Middle frontal gyrus (tissue), 1 donor: ENCODE measurements at regions not wholly inside any gene's neighbourhood (a gene's known extent, or its start where the extent isn't known, plus 50 kb on each side); places are given as distances from the start of the nearest gene placed in this dataset.

ENCODE experiments used
- DNase-seq: peaks from one replicate; pipeline ENCODE4 v3.0.0-alpha.2; 2015; ENCODE audit warnings: low spot score; ENCODE audit errors: extremely low spot score

DNA sequence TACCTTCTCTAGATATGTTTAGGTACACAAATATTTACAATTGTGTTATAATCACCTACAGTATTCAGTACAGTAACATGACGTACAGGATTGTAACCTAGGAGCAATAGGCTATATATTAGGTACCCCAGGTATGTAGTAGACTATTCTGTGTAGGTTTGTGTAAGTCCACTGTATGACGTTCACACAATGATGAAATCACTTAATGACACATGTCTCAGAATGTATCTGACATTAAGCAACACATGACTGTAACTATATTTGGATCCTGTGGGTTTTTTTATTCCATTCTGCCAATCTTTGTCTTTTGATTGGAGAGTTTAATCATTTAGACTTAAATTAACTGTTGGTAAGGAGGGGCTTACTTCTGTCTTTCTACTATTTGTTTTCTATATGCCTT is 52.1 kb downstream of the STYXL2 start:
- no peak for DNase-seq

DNA sequence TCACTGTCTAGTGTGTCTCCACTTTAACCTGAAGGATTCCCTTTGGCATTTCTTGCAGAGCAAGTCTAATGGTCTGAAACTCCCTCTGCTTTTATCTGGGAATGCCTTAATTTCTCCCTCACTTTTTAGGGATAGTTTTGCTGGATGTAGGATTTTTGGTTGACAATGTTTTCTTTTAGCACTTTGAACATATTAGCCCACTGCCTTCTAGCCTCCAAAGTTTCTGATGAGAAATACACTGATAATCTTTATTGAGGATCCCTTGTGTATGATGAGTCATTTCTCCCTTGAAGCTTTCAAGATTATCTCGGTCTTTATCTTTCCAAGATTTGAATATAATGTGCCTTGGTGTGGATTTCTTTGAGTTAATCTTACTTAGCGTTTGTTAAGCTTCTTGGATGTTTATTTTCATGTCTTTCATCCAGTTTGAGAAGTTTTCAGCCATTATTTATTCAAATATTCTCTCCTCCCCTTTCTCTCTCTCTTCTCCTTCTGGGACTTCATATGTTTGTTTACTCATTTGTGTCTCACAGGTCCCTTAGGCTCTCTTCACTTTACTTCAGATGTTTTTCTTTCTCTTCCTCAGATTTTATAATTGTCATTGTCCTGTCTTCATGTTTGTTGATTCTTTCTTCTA is 53.1 kb downstream of the STYXL2 start:
- DNase-seq: no peak

DNA sequence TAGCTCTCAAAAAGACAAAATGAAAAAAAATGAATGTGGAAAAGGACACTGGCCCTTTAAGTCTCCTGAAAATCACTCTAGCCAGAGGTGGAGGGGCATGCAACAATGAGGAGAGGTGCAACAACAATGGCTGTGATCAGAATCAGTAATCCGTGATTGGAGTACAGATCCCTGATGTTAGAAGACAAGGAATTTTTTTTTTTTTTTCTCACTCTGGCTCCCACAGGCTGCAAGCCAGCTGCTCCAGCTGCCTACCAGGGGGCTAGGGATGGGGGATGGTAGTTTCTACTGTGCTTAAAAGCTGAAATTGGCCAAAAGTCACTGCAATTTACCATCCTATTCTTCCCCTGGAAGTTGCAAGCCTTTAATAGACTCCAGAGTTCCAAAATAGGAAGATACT is 54.5 kb downstream of the STYXL2 start:
- no peak for DNase-seq

DNA sequence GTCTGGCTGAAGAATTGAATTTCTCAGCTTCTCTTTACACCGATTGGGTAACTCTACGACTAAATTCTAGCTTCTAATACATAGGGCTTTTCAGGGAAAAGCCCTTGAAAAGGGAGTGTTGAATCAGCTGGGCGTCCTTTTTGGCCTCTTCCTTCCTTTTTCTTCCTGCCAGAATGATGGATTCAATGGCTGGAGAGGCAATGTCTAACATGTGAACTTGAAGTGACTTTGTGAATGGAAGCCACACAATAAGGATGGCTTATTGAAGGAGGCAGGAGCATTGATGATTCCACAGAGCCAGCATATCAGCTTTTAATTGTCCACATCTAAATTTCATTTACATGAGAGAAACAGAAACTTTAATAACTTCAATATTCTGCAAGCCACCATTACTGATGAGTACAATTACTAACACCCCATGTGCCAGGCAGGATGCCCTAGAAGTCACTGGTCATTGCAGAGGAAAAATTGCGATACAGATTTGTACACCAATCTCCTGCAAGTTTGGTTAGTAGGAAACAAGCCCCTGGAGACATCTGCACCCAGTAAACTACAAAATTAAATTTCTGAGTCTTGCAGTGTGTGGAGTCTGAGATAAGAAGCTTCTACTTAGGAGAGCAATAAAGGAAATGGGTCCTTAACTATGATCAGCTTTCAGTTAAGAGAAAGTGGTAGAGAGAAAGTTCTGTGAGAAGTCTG is 56.1 kb downstream of the STYXL2 start:
- DNase-seq: no peak

DNA sequence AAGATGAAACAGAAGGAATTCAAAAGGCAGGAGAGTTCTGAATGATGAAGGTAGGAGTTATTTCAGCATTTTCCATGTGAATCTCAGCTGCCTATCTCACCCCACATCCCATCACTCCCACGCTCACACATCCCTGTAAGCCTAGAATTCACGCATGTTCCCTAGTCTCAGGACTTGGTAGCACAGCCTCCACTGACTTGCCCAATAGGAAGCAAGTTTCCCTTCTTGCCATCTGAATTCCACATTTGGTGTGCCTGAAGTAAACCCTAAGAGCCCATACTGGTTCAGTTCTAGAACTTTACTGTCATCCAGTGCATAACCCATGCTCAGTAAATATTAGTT is 56.6 kb downstream of the STYXL2 start:
- DNase-seq: no peak

DNA sequence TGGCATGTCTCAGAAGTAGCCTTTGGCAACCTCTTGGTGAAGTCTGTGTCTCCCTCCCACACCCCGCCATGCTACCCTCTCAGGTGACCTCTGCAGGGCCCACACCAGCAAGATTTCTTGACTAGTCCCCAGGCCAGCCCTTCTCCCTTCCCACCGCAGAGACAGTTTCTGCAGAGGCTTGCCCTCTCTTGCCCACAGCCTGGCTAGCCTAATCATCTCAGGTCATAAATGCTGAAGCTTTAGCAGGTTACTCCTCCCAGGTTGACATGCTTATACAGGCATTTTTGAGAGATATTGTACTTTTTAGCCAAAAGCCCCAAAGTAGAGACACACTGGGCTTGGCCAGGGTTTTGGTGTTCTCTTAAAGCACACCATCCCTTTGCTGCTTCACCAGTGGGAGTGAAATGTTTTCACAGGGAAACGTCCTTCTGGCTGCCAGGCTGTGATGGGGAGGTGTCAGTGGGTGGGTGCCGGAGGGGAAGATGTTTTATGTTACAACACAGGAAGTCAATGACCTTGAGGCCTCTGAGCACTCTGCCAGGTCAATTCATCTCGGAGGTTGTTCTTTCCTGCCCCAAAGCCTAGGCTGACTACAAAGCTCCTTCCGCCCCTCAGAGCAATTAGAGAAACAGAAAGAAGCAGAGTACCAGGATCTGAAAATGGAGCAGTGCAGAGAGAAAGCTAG is 58.5 kb downstream of the STYXL2 start:
- no peak for DNase-seq

DNA sequence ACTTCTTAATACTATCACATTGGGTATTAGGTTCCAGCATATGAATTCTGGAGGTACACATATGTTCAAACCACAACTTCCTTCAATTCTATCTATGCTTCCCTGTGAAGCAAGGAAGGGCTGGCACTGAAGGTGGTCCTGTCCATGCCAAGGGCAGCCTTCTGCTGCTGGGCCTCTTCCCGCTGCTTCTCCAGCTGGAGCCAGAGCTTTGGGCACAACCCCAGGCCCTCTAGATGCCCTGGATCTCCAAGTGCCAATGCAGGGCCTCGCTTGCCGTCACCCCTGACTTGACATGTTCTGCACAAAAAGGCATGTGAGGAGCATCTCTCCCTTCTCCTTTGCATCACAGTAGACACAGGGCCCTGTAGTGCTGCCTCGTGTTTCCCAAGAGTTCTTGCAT is 62.6 kb downstream of the STYXL2 start:
- no peak for DNase-seq

DNA sequence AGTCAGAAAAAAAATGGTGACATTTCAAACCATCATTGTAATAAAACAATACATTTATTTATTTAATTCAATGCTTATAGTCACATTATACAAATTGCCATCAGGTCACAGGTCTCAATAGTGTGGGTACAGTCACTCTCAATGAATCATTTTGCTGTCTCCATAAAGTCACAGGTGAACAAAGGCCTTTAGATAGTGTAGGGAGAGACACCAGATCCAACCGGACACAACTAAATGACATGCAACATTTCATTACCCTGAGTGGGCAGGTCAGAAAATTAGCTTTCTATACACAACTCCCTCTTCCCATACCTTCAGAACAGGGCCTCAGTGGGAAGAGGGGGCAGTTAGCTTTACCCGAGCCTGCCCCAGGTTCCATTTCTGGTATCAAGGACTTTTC is 63.2 kb downstream of the STYXL2 start:
- no peak for DNase-seq

DNA sequence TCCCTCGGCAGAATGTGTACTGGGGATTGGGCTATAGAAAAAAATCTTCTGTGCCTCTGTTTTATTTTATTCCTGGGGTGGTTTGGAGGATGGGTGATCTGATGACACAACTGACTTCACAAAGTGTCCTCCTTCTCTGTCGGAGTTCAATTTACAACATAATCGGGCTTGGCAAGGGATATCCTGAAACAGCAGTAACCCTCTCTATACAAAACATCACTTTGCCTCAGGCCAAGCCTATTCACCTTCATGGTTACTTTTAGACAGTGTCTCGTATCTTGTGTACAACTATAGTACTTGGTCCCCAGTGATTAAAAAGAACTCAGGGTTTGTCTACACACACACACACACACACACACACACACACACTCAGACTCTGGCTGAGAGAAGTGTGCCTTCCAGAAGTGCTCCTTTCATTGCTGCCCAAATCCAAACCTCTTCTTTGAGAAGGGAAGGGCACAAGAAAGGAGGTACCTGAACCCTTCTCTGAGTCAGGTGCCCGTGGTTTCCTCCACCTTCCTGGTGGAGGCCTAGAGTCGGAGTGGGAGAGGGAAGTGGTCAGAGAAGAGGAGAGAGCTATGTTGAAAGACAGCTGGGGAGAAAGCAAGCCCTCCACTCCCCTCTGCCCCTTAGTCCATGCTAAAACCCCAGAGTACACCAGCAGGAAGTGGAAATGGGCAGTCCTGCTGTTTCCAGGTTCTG is 62.4 kb upstream of the POU2F1 start:
- DNase-seq: no peak

DNA sequence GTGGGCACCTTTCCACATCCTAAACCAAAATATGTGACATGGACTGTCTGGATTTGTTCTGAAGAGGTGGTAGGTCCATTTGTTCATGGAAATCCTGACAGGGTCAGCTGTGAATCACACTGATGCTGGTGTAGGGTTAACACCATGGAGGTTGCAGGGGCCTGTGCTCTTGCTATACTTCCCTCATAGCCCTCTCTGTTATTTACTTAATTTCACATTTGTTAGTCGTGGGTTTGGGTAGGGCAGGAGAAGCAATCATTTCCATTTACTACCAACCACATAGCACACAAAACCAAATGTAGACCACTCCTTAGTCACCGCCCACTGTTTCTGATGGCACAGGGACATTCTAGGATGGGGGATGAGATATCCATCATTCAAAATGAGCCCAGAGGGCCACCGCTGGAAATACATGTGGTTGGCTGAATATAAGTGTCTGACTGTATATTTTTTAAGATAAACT is 61.8 kb upstream of the POU2F1 start:
- no peak for DNase-seq

DNA sequence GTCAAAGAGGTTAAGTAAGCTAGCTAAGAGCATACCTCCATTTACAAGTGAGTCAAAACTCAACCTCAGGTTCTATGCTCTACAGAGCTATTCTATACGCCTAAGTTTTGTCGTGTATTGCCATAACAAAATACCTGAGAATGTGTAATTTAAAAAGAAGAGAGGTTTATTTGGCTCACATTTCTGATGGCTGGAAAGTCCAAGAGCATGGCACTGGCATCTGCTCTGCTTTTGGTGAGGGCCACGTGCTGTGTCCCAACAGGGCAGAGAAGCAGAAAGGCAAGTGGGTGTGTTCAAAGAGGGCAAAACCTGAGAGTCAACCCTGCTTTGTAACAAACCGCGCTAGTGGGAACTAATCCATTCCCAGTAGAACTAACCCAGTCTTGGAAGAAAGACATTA is 60.9 kb upstream of the POU2F1 start:
- DNase-seq: no peak

DNA sequence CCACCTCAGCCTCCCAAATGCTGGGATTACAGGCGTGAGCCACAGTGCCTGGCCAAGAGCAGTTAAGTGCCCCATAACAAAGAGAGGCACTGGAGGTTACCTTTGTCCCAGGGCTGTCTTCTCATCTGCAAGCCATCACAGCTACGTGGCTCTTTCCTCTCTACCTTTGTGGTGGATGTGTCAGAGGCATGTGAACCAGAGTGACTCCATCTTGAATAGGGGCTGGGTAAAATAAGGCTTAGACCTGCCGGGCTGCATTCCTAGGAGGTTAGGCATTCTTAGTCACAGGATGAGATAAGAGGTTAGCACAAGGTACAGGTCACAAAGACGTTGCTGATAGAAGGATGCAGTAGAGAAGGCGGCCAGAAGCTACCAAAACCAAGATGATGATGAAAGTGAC is 59.4 kb upstream of the POU2F1 start:
- DNase-seq: no peak

DNA sequence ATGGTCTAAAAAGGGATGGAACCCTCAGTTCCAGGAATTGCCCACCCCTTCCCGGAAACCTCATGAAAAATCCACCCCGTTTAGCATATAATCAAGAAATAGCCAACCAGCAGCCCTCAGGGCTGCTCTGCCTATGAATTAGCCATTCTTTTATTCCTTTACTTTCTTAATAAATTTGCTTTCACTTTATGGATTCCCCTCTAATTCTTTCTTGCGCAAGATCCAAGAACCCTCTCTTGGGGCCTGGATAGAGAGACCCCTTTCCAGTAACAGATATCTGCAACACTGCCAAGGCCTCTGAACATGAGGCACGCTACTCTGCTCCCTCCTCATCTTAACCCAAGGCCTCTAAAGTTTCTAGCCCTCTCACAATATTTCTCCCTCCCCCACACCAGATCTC is 58.9 kb upstream of the POU2F1 start:
- no peak for DNase-seq

DNA sequence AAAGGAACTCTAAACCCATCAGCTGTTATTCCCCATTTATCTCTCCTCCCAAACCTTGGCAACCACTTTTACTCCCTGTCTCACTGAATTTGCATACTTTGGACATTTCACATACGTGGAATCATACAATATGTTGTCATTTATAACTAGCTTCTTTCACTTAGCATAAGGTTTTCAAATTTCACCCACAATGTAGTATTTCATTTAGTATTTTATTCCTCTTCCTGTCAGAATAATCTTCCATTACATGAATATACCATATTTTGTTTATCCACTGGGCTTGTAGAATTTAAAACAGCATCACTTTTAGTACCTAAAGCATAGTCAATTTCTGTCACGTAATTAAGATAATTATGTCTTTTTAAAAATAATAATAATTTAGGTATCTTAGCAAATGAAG is 55.5 kb upstream of the POU2F1 start:
- no peak for DNase-seq

DNA sequence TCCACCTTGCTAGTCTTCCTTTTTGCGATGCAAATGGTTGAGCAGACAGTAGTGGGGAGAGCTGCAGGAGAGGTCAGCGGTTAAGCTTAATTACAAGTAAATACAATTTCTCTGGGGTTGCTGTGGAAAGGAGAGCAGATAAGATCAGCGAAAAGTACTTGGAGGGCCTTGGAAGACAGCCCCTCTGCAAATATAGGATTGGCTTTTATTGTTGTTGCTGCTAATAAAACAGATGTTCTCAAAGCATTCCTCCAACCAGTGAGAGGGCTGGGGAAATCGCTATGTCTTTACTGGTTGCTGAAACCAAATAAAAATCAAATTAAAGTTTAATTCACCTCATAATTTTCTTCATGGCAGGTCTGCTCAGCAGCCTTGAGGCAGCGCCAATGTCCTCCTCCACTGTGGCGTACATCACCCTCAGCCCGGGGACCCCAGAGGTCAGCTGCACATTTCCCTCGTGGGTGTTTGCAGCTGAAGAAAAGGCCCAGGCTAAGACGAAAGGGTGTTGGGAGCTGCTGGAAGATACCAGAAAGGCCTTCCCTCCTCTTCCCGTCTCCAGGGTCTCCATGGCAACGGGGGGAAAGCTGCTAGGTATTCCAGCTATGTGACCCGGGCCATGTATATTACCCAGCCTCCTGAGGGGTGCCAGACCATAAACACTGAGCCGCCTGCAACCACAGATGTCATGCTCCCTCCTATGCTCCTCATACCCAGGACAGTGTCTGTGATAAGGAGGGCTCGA is 54.6 kb upstream of the POU2F1 start:
- no peak for DNase-seq

DNA sequence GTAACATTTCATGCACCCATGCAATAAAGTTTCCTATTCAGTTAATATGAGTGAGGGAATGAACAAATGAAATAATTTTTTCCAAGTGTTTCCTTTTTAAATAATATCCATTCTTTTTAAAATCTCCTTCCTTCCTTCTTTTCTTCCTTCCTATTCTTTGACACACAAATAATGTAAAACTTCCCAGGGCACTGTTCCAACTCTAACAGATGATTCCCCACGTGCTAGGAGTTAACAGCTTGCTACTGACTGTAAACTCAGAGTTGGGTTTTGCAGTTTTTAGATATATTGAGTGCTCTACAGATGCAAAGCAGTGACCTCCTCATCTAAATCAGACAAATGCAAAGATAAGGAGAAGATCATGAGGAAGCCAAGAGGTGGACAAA is 54.0 kb upstream of the POU2F1 start:
- no peak for DNase-seq

DNA sequence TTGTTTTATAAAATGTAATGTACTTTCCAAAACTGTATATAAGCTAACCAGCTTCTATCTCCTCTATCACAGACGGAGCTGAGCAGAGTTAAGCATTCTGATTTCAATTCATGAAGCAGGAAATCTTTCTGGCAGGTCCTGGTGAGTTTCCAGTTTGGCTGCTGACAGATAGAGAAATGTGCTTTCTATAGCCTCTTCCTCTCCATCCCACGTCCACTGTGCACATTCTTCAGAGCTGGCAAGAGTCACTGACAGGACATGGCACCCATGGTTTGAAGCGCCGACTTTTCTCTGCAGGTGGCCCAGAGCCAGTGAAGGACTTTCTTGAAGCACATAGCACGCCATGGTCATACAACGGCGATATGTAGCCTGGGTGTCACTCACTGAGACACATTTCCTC is 52.3 kb upstream of the POU2F1 start:
- peak; percentile 34 for DNase-seq

DNA sequence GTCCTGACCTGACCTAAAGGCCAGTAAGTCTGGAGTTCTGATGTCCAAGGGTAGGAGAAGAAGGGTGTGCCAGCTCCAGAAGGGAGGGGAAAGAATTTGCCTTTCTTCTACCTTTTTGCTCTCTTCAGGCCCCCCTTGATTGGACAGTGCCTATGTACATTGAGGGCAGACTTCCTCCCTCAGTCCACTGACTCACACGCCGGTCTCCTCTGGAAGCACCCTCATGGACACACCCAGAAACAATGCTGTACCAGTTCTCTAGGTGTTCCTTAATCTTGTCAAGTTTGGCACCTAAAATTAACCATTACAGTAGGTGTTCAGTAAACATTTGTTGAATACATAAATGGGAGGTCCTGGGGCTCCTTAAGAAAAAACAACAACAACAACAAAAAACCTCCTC is 51.0 kb upstream of the POU2F1 start:
- DNase-seq: no peak
